SHP77 treated with DMSO at 0.1 percent for 48 hours (cell line): ENCODE measurements at regions not wholly inside any gene's neighbourhood (a gene's known extent, or its start where the extent isn't known, plus 50 kb on each side); places are given as distances from the start of the nearest gene placed in this dataset.
A peak's percentile ranks its signal among the peaks of the same experiment; 100 is the strongest.
"Not testable (repeated sequence)": the region's sequence is repeated elsewhere in the genome, so short reads cannot be mapped to it uniquely, and the experiment has no call there.

Experiments
- DNase-seq: peaks from one replicate; lab custom pipeline; 2025; lab: John Stamatoyannopoulos, UW

- not testable (repeated sequence) for DNase-seq
Measured at GRCh38 chr2:53206226-53206625, 561.4 kb upstream of the CHAC2 start.

- DNase-seq: peak; percentile 17
Measured at GRCh38 chr2:53202063-53202462, 565.5 kb upstream of the CHAC2 start.

DNA sequence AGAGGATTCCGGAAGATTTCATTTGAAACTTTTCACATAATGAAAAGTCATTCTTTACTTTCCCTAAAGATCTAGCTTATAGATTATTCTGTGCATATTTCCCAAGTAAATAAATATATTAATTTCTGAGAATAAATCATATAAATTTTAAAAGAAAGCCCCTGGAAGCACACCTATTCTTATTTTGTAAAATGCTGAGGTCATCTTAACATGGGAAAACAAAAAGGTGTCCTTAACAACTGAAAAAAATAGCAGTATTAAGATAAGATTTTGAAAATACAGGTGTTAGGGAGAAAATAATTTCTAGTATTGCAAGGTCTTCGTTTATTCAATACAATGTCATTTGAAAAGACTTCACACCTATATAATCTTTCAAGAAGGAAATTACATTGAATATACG is 567.5 kb upstream of the CHAC2 start:
- no peak for DNase-seq

DNA sequence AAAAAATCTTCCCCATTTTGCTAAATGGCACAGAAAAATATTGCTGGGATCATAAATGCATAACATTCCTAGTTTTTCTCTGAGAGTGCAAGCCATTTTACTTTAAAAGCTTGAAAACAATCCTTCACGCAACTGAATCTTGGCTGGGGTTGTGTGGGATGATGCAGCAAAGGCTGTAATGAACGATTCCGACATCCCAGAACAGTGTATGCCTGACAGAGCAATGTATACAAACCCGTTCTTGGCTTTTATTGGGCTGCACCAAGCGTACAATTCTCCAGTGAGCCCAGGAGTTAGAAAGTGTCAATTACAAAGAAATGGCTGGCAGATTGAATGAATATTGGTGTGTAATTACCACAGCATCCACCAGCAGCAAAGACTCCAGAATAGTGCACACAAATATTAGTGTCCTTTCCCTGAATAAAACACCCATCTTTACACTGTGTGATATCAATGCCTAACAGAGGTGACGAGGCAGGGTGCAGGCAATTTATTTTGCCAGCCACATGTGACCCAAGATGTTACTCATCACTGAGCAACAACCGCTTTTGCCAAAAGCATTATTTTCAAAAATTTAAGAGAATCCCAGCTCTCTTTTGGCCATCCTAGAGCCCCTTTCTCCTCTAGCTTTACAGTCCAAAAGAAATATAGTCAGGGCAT is 578.6 kb upstream of the CHAC2 start:
- DNase-seq: no peak

- no peak for DNase-seq
Measured at GRCh38 chr2:53183581-53183980, 584.0 kb upstream of the CHAC2 start.

- DNase-seq: no peak
Measured at GRCh38 chr2:53182601-53183000, 585.0 kb upstream of the CHAC2 start.

DNA sequence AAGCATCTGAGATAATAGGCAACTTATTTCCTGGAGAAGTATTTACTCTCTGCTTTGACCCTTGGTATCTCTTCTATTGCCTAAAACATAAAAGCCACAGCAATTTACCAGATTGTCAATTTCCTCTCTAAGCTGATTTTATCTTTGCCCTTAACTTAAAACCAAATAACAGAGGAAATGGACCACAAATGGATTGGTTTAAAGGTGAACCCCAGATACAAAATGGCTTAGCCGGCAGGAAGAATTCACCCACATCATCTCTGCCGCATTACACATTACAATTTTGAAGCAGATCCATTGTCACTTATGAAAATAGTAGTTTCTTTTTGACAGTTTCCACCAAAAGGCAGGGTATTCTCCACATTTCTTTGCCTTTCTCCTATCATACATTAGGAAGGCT is 585.8 kb upstream of the CHAC2 start:
- DNase-seq: no peak

DNA sequence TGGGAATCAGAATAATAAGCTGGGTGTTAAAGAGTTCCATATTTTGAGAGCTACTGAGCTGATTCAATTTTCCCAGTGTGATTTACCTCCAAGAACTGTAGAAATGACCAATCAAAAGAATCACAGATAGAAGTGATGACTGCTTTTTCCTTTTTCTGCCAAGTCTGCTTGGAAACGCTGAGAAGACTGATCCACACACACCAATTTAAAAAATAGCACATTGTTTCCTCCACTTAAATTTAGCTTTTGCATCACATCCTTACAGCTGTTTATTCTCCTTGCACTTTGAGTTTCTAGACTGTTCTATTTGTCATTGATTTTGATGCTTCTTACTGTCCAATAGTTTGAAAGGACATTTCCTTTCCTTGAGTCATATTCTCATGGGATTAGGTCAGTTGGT is 590.3 kb upstream of the CHAC2 start:
- DNase-seq: no peak

GRCh38 chr2:53174539-53174938 is 593.1 kb upstream of the CHAC2 start:
- no peak for DNase-seq

DNA sequence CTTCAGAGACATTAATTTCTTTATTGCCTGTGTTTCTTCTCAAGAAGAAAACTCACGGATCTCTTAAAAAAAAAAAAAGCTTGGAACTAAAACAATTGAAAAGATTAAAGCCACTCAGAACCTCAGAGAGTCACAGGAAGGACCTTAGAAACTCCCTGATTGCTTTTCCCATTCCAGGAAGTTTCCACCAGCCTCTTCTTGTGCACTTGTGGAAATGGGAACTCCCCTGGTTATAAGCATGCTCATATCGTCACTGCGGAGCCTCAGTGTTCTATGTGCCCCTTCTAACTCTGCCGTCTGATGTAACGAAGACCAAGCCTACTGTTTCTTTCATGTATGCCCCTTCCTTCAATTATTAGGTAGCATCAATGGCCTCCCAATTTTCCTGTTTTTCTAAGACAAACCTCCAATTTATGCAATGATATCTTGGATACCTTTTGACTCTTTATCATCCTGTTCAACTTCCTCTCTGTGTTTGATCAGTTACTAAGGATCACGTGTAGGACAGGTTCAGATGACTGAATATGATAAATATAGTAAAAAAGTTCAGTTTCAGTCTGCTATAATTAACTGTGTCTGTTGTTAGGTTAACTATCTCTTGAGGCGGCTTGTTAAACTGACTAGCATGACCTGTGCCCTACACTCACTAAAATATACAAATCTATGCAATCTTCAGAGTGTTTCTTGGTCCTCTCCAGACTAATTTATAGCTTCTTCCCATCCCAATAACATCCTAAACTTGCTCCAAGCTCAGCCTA is 593.7 kb upstream of the CHAC2 start:
- no peak for DNase-seq

DNA sequence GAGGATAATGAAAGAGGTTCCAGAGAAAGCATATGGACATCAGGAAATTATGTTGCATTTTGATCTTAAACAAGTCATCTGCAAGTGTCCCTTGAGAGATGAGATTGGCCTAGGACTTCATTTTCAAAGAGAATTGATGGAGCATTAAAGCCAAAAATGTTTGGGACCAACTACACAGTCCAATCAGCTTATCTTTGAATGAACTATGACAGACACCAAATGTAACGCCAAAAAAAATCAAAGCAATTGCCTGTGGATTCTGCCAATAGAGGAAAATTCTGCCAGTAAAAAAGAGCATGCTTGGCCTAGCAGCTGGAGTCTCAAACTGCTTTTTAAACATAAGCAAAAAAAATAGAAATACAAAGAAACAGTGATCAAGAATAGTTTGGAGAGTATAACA is 594.5 kb upstream of the CHAC2 start:
- no peak for DNase-seq

GRCh38 chr2:53170466-53170865 is 597.1 kb upstream of the CHAC2 start:
- DNase-seq: no peak

DNA sequence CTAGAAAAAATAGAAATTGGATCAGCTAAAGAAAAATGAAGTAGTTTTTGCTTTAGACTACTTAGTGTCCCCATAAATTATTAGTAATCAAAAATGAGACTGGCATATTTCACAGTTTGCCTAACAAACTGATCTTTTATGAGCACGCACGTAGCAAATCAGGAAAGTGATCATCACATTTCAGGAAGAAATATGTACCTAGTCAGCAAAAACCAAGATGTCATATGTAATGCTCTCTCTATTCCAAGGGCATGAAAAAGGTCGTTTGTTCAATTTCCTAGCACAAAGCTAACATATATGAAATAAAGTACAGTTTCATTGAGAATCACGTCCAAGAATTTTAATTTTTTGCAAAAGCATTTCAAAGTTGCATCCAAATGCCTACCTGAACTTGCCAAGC is 600.4 kb upstream of the CHAC2 start:
- DNase-seq: no peak

DNA sequence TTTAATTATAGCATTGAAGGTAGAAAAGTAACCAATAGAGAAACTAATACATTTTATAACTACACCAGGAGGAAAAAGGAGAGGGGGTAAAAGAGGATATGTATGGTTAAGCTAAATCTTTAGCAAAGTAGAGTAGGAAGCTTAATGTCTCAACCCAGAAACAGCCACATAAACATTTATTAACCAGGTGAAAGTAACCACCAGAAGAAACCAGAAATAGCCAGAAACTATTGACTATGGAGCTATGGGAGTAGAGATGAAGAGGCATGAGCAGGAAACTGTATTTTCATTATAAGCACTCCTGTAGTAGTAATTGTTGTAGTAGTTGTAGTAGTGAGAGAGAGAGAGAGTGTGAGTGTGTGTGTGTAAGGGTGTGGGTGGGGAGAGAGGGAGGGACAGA is 617.5 kb upstream of the CHAC2 start:
- no peak for DNase-seq

- DNase-seq: no peak
Measured at GRCh38 chr2:53148221-53148620, 619.4 kb upstream of the CHAC2 start.

GRCh38 chr2:53131416-53131815 is 636.2 kb upstream of the CHAC2 start:
- no peak for DNase-seq

- DNase-seq: no peak
Measured at GRCh38 chr2:53130441-53130943, 637.1 kb upstream of the CHAC2 start.

- no peak for DNase-seq
Measured at GRCh38 chr2:53129851-53130250, 637.8 kb upstream of the CHAC2 start.

- no peak for DNase-seq
Measured at GRCh38 chr2:53127061-53127650, 640.4 kb upstream of the CHAC2 start.

GRCh38 chr2:53114991-53115390 is 652.6 kb upstream of the CHAC2 start:
- DNase-seq: no peak

GRCh38 chr2:53114582-53114981 is 653.0 kb upstream of the CHAC2 start:
- no peak for DNase-seq

- DNase-seq: not testable (repeated sequence)
Measured at GRCh38 chr2:53112408-53112807, 655.2 kb upstream of the CHAC2 start.

DNA sequence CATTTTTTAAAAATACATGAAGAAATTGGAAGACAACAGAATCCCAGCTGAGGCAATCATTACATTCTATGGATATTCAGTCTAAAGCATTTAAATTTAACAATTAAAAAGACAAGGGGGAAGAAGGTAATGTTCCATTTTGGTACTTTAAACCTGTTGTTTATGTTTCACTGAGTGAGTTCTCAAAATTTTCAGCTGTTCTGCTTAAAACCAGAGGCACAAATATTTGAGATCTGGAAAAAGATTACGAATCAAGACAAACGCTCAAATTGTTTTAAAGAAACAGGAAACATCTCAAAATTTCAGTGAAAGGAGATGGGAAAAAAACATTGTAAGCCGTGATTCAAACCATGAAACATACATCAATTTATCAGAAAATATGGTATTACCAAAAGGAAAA is 656.2 kb upstream of the CHAC2 start:
- DNase-seq: no peak
